ENCODE measurements at regions not wholly inside any gene's neighbourhood (a gene's known extent, or its start where the extent isn't known, plus 50 kb on each side); places are given as distances from the start of the nearest gene placed in this dataset.

DNA sequence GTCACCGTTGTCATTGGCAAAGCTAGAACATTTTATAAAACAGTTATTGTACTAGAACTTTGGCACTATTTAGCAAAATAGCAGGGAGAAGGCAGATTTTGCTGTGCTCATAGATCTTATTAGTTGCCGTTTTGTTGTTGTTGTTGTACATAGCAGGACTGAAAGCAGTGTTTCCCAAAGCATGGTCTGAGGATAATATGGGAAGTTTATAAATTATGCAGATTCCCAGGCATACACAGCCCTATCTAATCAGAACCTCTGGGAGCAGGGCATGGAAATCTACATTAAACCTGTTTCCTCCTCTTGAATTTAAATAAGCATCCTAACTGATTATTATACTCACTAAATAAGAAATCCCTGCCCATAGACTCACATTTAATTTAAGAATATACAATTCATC, 87.9 kb downstream of the RAP2B start:
- no peak overlapping the region for H3K4me3 ChIP-seq (ENCODE audit: control insufficient read depth in 2 of 3, extremely low read depth in 1 of 3, insufficient read depth in 2 of 3, low read depth in 1 of 3, low read length in 3 of 3)
- H3K79me2 ChIP-seq (ENCODE audit: control insufficient read depth, insufficient read depth, low read length), result no peaks in the 10 kb centered on the region
- no peaks in the 10 kb centered on the region for H3K9me3 ChIP-seq (ENCODE audit: control insufficient read depth, low read depth, low read length)
- H3K27ac ChIP-seq (ENCODE audit: control insufficient read depth, insufficient read depth, low read length), result no peak overlapping the region
- H4K20me1 ChIP-seq (ENCODE audit: control insufficient read depth, extremely low read depth, insufficient read depth, low read length), result no peaks in the 10 kb centered on the region
- TF ChIP-seq EZH2 (IDR thresholded peaks at IDR 0.05; ENCODE audit: low read length) (no peak), CTCF (optimal IDR thresholded peaks at IDR 0.05 in 1 of 3, IDR thresholded peaks at IDR 0.05 in 1 of 3, conservative IDR thresholded peaks at IDR 0.05 in 1 of 3; ENCODE audit: extremely low read depth in 1 of 3, insufficient read depth in 2 of 3, low read length in 3 of 3) (no peak)
- no peaks in the 10 kb centered on the region for H3K27me3 ChIP-seq (ENCODE audit: control insufficient read depth, extremely low read depth, insufficient read depth, low read length)
- FAIRE-seq (no peak), DNase-seq (ENCODE audit: low read depth, low spot score) (no peak)
- no peak overlapping the region for H3K9ac ChIP-seq (ENCODE audit: control insufficient read depth, extremely low read depth, insufficient read depth, low read length)
- no peak overlapping the region for H3K4me2 ChIP-seq (ENCODE audit: control insufficient read depth, extremely low read depth, insufficient read depth, low read depth, low read length)
- dilution Hi-C loops (cut with MboI; ENCODE audit: extremely low pct_ligation_motif_present, low sequenced_read_pairs), result no loop called here
- H2AFZ ChIP-seq (ENCODE audit: control insufficient read depth, low read length), result no peak overlapping the region
- H3K9me1 ChIP-seq (ENCODE audit: control insufficient read depth, extremely low read depth, insufficient read depth, low read length), result no peaks in the 10 kb centered on the region
- H3K4me1 ChIP-seq (ENCODE audit: control insufficient read depth, extremely low read depth, insufficient read depth, low read length), result peaks cover 12% of the 10 kb centered on the region
- no peaks in the 10 kb centered on the region for H3K36me3 ChIP-seq (ENCODE audit: control insufficient read depth in 2 of 2, extremely low read depth in 1 of 2, insufficient read depth in 2 of 2, low read length in 2 of 2)

DNA sequence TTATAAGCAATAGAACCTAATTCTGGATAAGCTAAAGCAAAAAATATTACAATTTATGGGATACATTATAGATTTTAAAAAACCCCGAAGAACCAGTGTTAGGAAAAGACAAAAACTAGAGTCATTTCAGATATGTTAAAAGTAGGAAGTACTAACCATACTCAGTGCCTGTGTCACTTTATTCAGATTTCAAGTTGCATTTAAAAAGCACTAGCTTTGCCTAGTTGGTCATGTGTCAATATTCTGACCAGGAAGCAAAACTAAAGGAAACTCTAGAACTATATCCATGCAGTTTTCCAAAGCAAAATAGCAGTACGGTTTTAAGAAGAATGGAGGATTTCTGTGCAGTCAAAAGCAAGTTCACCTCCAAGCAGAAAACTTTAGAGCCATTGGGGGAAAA, 88.4 kb downstream of the RAP2B start:
- no peak for FAIRE-seq
- no peaks in the 10 kb centered on the region for H3K36me3 ChIP-seq (ENCODE audit: control insufficient read depth in 2 of 2, extremely low read depth in 1 of 2, insufficient read depth in 2 of 2, low read length in 2 of 2)

More for the DNA sequence above, 88.4 kb downstream of the RAP2B start:
- H4K20me1 ChIP-seq (ENCODE audit: control insufficient read depth, extremely low read depth, insufficient read depth, low read length), result no peaks in the 10 kb centered on the region
- H3K4me2 ChIP-seq (ENCODE audit: control insufficient read depth, extremely low read depth, insufficient read depth, low read depth, low read length), result no peak overlapping the region
- no peaks in the 10 kb centered on the region for H3K9me3 ChIP-seq (ENCODE audit: control insufficient read depth, low read depth, low read length)
- H3K4me3 ChIP-seq (ENCODE audit: control insufficient read depth in 2 of 3, extremely low read depth in 1 of 3, insufficient read depth in 2 of 3, low read depth in 1 of 3, low read length in 3 of 3), result no peak overlapping the region
- no peak overlapping the region for H3K27ac ChIP-seq (ENCODE audit: control insufficient read depth, insufficient read depth, low read length)
- dilution Hi-C loops (cut with MboI; ENCODE audit: extremely low pct_ligation_motif_present, low sequenced_read_pairs), result no loop called here
- no peak overlapping the region for H2AFZ ChIP-seq (ENCODE audit: control insufficient read depth, low read length)
- no peaks in the 10 kb centered on the region for H3K27me3 ChIP-seq (ENCODE audit: control insufficient read depth, extremely low read depth, insufficient read depth, low read length)
- no peak overlapping the region for H3K9ac ChIP-seq (ENCODE audit: control insufficient read depth, extremely low read depth, insufficient read depth, low read length)
- peaks cover 14% of the 10 kb centered on the region for H3K4me1 ChIP-seq (ENCODE audit: control insufficient read depth, extremely low read depth, insufficient read depth, low read length)
- no peak for TF ChIP-seq CTCF (optimal IDR thresholded peaks at IDR 0.05 in 1 of 3, IDR thresholded peaks at IDR 0.05 in 1 of 3, conservative IDR thresholded peaks at IDR 0.05 in 1 of 3; ENCODE audit: extremely low read depth in 1 of 3, insufficient read depth in 2 of 3, low read length in 3 of 3)
- no peak for TF ChIP-seq EZH2 (IDR thresholded peaks at IDR 0.05; ENCODE audit: low read length)
- no peaks in the 10 kb centered on the region for H3K79me2 ChIP-seq (ENCODE audit: control insufficient read depth, insufficient read depth, low read length)
- no peaks in the 10 kb centered on the region for H3K9me1 ChIP-seq (ENCODE audit: control insufficient read depth, extremely low read depth, insufficient read depth, low read length)
- DNase-seq (ENCODE audit: low read depth, low spot score), result no peak
